ENCODE measurements at regions not wholly inside any gene's neighbourhood (a gene's known extent, or its start where the extent isn't known, plus 50 kb on each side); places are given as distances from the start of the nearest gene placed in this dataset.
A peak's percentile ranks its signal among the peaks of the same experiment; 100 is the strongest.

DNA sequence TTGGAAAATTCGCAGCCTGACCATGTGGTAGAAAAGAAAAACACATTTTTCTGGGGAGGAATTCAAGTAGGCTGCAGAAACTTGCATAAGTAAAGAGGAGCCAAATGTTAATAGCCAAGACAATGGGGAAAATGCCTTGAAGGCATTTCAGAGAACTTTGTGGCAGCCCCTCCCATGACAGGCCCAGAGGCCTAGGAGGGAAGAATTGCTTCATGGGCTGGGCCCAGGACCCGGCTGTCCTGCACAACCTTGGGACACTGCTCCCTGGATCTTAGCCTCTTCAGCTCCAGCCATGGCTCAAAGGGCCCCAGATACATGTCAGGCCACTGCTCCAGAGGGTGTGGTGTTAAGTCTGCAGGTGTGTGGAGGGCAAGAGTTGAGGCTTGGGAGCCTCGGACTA, 158.6 kb downstream of the OSTF1 start (continued):
- TF ChIP-seq NANOG (IDR thresholded peaks at IDR 0.05; ENCODE audit: borderline replicate concordance) (no peak), JUNB (IDR thresholded peaks at IDR 0.05; ENCODE audit: unreplicated experiment) (no peak), ETS1 (IDR thresholded peaks at IDR 0.05) (no peak), STAT1 (IDR thresholded peaks at IDR 0.05; ENCODE audit: unreplicated experiment) (no peak), POLR2AphosphoS5 (IDR thresholded peaks at IDR 0.05; ENCODE audit: low read depth) (no peak), ZNF331 (CRISPR knock-in tag; IDR thresholded peaks at IDR 0.05; ENCODE audit: low read depth) (no peak), ZNF114 (CRISPR knock-in tag; IDR thresholded peaks at IDR 0.05) (no peak), EZH2 (IDR thresholded peaks at IDR 0.05; ENCODE audit: low read depth, unreplicated experiment) (no peak), EZH2phosphoT487 (IDR thresholded peaks at IDR 0.05; ENCODE audit: unreplicated experiment) (no peak)
- TF ChIP-seq, protein P1, sequence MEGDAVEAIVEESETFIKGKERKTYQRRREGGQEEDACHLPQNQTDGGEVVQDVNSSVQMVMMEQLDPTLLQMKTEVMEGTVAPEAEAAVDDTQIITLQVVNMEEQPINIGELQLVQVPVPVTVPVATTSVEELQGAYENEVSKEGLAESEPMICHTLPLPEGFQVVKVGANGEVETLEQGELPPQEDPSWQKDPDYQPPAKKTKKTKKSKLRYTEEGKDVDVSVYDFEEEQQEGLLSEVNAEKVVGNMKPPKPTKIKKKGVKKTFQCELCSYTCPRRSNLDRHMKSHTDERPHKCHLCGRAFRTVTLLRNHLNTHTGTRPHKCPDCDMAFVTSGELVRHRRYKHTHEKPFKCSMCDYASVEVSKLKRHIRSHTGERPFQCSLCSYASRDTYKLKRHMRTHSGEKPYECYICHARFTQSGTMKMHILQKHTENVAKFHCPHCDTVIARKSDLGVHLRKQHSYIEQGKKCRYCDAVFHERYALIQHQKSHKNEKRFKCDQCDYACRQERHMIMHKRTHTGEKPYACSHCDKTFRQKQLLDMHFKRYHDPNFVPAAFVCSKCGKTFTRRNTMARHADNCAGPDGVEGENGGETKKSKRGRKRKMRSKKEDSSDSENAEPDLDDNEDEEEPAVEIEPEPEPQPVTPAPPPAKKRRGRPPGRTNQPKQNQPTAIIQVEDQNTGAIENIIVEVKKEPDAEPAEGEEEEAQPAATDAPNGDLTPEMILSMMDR (conservative IDR thresholded peaks at IDR 0.05; ENCODE audit: low read depth in 2 of 2): no peak

GRCh38 chr9:75265525-75265972, 177.2 kb downstream of the OSTF1 start:
- Histone ChIP-seq H3K4me3 (no peak overlapping the region), H4K20me1 (replicated peaks; ENCODE audit: insufficient read depth) (no peaks in the 10 kb centered on the region), H3K9me2 (ENCODE audit: insufficient read depth) (0 out of 2 replicates have a peak, but pooled peaks cover 4% of the 10 kb centered on the region), H3K27ac (ENCODE audit: low read depth) (no peak overlapping the region), H3F3A (replicated peaks; ENCODE audit: low read depth) (no peaks in the 10 kb centered on the region), H3K79me2 (replicated peaks; ENCODE audit: insufficient read depth) (no peaks in the 10 kb centered on the region), H2AFZ (0 out of 2 replicates have a peak overlapping the region, but pooled peaks have one; percentile 9), H3K36me3 (ENCODE audit: insufficient read depth) (0 out of 2 replicates have a peak, but pooled peaks cover 4% of the 10 kb centered on the region), H3K27me3 (ENCODE audit: insufficient read depth) (no peaks in the 10 kb centered on the region), H3K4me1 (ENCODE audit: insufficient read depth) (no peaks in the 10 kb centered on the region), H3K4me2 (no peak overlapping the region)
- H3K4me3 Mint-ChIP-seq: no peak overlapping the region
- DNase-seq (ENCODE audit: low spot score) (peak; percentile 80), ATAC-seq (peak; percentile 83)
- H3K9me3 Mint-ChIP-seq: peaks cover 21% of the 10 kb centered on the region
- peaks cover 17% of the 10 kb centered on the region for H3K36me3 Mint-ChIP-seq (ENCODE audit: low read depth)
- H3K27ac Mint-ChIP-seq: no peak overlapping the region
- H3K4me1 Mint-ChIP-seq: peaks cover 2% of the 10 kb centered on the region; the same call in 2 of the 3 replicates
- TF ChIP-seq, protein P1 (conservative IDR thresholded peaks at IDR 0.05; ENCODE audit: low read depth in 2 of 2): peak; percentile 85 to 99
- TF ChIP-seq ETS1 (IDR thresholded peaks at IDR 0.05): no peak
- H3K27me3 Mint-ChIP-seq (ENCODE audit: insufficient read depth, low read depth, poor library complexity): peaks cover 1% of the 10 kb centered on the region
